LNCAP (cell line): ENCODE measurements at regions not wholly inside any gene's neighbourhood (a gene's known extent, or its start where the extent isn't known, plus 50 kb on each side); places are given as distances from the start of the nearest gene placed in this dataset.

Source experiments
- TF ChIP-seq, protein P1 (sequence below): fragments of 450-650 bp; IDR thresholded peaks from 2 replicates; pipeline ENCODE4 v1.5.1; 2017; ENCODE audit warnings: mild to moderate bottlenecking

DNA sequence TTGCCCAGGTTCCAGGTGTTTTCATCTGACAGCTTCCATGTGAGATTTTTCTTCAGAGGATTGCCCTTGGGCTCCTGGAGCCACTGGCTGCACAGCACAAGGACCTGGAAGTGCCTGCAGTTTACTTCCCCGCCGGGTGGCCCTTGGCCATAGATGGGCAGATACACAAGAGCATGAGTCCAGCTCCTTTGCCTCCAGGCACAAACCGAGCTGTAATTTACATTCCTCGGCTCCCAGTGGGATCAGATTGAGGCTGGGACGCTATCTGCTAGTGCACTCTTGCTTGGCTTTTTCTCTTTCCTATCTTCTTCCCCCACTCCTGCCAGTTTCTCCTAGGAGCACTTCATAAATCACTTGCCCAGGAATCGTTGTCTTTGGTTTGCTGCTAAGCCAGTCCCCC is 85.4 kb upstream of the RALY start:
- TF ChIP-seq, protein P1, sequence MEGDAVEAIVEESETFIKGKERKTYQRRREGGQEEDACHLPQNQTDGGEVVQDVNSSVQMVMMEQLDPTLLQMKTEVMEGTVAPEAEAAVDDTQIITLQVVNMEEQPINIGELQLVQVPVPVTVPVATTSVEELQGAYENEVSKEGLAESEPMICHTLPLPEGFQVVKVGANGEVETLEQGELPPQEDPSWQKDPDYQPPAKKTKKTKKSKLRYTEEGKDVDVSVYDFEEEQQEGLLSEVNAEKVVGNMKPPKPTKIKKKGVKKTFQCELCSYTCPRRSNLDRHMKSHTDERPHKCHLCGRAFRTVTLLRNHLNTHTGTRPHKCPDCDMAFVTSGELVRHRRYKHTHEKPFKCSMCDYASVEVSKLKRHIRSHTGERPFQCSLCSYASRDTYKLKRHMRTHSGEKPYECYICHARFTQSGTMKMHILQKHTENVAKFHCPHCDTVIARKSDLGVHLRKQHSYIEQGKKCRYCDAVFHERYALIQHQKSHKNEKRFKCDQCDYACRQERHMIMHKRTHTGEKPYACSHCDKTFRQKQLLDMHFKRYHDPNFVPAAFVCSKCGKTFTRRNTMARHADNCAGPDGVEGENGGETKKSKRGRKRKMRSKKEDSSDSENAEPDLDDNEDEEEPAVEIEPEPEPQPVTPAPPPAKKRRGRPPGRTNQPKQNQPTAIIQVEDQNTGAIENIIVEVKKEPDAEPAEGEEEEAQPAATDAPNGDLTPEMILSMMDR: no peak

DNA sequence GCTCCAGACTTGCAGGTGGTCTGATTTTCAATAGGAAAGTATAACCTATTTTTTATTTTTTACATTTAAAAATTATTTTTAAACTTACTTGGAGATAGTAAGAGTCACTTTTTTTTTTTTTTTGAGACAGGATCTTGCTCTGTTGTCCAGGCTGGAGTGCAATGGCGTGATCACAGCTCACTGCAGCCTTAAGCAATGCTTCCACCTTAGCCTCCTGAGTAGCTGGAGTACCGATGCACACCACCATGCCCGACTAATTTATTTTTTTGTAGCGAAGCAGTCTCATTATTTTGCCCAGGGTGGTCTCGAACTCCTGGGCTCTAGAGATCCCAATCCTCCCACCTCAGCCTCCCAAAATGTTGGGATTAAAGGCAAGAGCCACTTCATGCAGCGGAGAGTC is 84.8 kb upstream of the RALY start:
- TF ChIP-seq, protein P1: no peak

DNA sequence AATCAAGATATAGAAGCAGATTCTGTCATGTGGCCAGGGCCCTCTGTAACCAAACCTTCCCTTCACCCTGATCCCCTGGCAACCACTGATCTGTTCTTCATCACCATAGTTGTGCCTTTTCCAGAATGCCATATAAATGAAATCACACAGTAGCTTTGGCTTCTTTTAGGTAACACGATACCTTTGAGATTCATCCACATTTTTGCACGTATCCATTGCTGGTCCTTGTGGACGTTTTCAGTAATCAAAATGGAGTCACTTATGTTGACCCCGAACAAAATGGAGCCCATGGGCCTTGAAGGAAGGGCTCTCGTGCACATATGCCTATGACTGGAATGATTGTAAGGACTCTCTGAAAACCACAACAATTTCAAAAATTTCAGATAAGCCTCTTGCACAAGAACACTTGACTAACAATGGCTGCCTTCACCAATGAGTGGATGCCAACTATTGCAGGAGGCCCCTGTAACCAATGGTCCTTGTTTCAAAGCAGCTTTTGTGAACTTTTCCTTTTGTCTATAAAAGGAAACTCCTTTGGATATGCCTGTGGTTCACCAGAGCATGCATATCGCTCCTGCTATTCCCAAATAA is 84.3 kb upstream of the RALY start:
- TF ChIP-seq, protein P1: no peak

DNA sequence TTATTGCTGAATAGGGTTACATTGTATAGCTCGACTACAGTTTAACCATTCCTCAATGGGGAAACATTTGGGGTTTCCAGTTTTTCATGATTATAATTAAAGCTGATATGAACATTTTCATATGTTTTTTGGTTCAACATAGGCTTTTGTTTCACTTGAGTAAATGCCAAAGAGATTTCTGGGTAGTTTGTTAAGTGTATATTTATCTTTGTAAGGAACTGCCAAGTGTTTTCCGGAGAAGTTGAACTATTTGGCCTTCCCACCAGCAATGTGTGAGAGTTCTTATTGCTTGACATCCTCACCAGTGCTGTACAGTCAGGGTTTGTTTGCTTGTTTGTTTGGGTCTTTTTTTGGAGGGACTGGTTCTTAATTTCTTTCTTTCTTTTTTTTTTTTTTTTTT is 83.7 kb upstream of the RALY start:
- TF ChIP-seq, protein P1: no peak

DNA sequence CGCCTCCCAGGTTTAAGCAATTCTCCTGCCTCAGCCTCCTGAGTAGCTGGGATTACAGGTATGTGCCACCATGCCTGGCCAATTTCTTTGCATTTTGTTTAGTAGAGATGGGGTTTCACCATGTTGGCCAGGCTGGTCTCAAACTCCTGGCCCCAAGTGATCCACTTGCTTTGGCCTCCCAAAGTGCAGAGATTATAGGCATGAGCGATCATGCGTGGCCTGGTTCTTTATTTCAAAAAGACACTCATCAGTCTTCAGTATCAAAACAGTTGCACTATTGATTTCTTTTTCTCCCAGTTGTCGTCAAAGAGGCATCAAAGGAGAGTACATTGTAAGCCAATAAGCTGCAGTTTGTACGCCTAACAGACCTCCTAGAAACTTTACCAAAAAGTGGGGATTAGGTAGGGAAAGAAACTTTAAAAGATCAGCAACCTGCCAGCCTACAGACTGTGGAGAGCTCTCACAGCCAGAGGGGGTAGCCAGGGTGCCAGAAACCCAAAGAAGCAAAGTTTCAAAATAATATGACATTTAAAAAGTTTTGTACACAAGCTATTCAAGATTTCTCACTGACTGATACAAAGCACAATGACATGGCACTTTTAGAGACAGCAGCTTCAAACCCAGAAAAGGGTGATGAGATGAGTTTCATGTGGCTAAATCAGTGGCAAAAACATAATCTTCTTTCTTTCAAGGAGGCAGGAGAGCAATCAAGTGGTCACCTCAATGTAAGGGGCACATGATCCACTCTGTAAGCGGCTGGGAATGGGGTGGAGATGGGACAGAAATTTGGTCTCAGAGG is 83.0 kb upstream of the RALY start:
- TF ChIP-seq, protein P1: no peak

DNA sequence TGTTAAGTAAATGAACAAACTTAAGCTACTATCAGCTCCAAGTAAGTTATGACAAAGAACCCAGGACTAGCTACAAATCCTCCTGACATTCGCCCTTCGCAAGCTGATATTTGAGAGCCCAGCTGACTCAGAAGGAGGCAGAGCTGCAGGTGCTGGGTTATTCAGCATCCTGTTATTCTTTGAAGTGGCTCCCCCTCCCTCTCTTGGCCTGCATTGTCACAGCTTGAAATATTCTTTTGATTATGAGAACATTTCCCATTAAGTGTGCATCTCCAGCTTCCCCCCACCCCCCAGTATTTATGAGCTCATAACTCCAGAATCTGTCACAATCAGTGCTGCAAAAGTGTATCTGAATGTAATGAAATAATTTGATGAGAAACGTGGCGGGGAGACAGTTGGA is 78.8 kb upstream of the RALY start:
- TF ChIP-seq, protein P1: no peak

DNA sequence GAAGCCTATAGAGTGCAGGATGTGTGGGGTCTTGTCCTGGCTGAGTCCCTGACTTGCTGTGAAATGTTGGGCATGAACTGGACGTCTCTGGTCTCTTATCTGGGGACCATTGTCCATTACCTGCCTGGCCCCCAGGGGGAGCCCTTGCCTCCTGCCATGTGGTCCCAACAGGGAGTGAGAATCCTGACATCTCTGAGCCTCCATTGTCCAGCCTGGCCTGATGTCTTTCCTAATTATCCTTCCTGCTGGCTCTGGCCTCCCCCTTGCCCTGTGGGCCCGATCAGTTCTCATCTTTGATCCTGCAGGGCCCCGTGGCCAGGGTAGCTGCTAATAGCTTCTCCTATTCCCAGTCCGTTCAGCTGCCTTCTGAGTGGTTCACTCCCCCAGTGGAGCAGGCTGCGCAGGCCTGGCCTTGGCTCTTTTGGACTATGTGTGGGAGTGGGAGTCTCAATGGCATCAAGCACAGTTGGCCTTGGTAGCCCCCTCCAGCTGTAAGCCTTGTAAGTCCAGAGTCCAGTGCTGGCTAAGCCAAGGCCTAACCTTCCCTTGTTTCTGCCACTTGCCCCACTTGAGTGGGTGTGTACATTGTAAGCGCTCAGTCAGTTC is 77.9 kb upstream of the RALY start:
- TF ChIP-seq, protein P1: peak; percentile 47
